A673 (cell line): ENCODE measurements at regions not wholly inside any gene's neighbourhood (a gene's known extent, or its start where the extent isn't known, plus 50 kb on each side); places are given as distances from the start of the nearest gene placed in this dataset.

Experiments used
- BruUV-seq: library from RNA; stranded (reverse); fragments of 400-500 nt; replicated peaks from 2 replicates; lab custom pipeline; 2021; lab: Mats Ljungman, UMichigan
- CTCF ChIA-PET: fragments of 300-600 bp; sonication (Branson Sonifier 250); formaldehyde crosslinking; loops from one replicate; lab custom pipeline; 2022; ENCODE audit warnings: antibody characterized with exemption; lab: Charles Lee
- POLR2A ChIA-PET: fragments of 300-600 bp; sonication (Branson Sonifier 250); formaldehyde crosslinking; loops from one replicate; lab custom pipeline; 2022; ENCODE audit warnings: antibody characterized with exemption; ENCODE audit not compliant: low non-redundant PET; lab: Charles Lee
- DNase-seq: peaks from one replicate; pipeline ENCODE4 v3.0.0-alpha.2; 2015; ENCODE audit warnings: low spot score
- H3K27ac ChIP-seq: fragments of 200-600 bp; sonication (generic); 2 replicates; pipeline ENCODE4 v1.5.1; 2016; ENCODE audit warnings: mixed run types, low read depth, mild to moderate bottlenecking, mixed read lengths, antibody characterized with exemption, low read length; ENCODE audit not compliant: poor library complexity, severe bottlenecking
- H3K27me3 ChIP-seq: fragments of 200-600 bp; sonication (generic); replicated peaks from 2 replicates; pipeline ENCODE4 v1.6.1; 2017; ENCODE audit warnings: mixed run types, low read depth, mild to moderate bottlenecking, mixed read lengths, antibody characterized with exemption, low read length; ENCODE audit not compliant: insufficient read depth, poor library complexity
- H3K36me3 ChIP-seq: fragments of 200-600 bp; sonication (generic); 2 replicates; pipeline ENCODE4 v1.6.1; 2016; ENCODE audit warnings: mixed run types, mild to moderate bottlenecking, mixed read lengths, antibody characterized with exemption, low read length; ENCODE audit not compliant: insufficient read depth, poor library complexity, severe bottlenecking
- H3K4me1 ChIP-seq: fragments of 200-600 bp; sonication (generic); 2 replicates; pipeline ENCODE4 v1.6.1; 2017; ENCODE audit warnings: mixed run types, mild to moderate bottlenecking, mixed read lengths, antibody characterized with exemption, low read length; ENCODE audit not compliant: insufficient read depth, poor library complexity, severe bottlenecking
- H3K4me3 ChIP-seq: fragments of 200-600 bp; sonication (generic); 2 replicates; pipeline ENCODE4 v1.5.1; 2016; ENCODE audit warnings: low read depth, mixed run types, mild to moderate bottlenecking, mixed read lengths, low read length; ENCODE audit not compliant: poor library complexity, severe bottlenecking
- H3K9me3 ChIP-seq: fragments of 200-600 bp; sonication (generic); 2 replicates; pipeline ENCODE4 v1.6.1; 2016; ENCODE audit warnings: mixed run types, low read depth, mild to moderate bottlenecking, mixed read lengths, antibody characterized with exemption, low read length; ENCODE audit not compliant: poor library complexity, severe bottlenecking
- CTCF ChIP-seq: fragments of 300-800, 200-600 bp; sonication (generic); conservative IDR thresholded peaks from 2 replicates; pipeline ENCODE4 v1.5.1; 2017; ENCODE audit warnings: low read depth, mild to moderate bottlenecking, antibody characterized with exemption, low read length, moderate library complexity, mixed read lengths
- EZH2 ChIP-seq: fragments of 200-600 bp; sonication (generic); IDR thresholded peaks from 2 replicates; pipeline ENCODE4 v1.6.1; 2017; ENCODE audit warnings: borderline replicate concordance, low read depth, mild to moderate bottlenecking, mixed read lengths, antibody characterized with exemption, low read length; ENCODE audit not compliant: poor library complexity, severe bottlenecking
- intact Hi-C: fragments of 100-400 bp; cut with micrococcal nuclease; formaldehyde crosslinking; loops from one replicate; pipeline ENCODE4 v1.10.0; 2022; ENCODE audit not compliant: unreplicated experiment

- CTCF ChIA-PET = no interaction called here
- TF ChIP-seq CTCF (no peak), EZH2 (no peak)
- intact Hi-C loops = no loop called here
- Histone ChIP-seq H3K27ac (no peak overlapping the region), H3K9me3 (no peaks in the 10 kb centered on the region), H3K36me3 (no peaks in the 10 kb centered on the region), H3K4me3 (no peak overlapping the region), H3K4me1 (no peaks in the 10 kb centered on the region), H3K27me3 (no peaks in the 10 kb centered on the region)
- BruUV-seq = no TSS peak
- DNase-seq = no peak
- POLR2A ChIA-PET = no interaction called here
Observed at GRCh38 chr9:115770521-115770920, 383.1 kb upstream of the PAPPA start.

DNA sequence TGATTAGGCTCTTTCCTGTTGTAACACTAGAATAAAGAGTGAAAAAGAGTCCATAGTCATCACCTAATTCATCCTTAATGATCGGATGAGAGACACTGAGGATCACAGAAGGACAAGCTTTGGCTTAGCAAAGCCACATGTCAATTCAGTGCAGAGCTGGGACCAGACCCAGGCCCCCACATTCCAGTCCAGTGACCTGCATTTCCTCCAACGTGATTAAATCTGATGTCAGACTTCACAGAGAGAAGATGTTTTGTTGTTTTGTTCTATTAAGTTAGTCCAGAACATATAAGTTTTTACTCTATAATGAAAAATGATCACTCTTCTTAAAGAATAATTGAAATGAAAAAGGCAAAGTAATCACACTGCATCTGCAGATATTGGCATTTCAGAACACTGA lies 377.9 kb upstream of the PAPPA start:
- BruUV-seq = no TSS peak
- intact Hi-C loops = no loop called here

GRCh38 chr9:115777610-115778009 lies 376.0 kb upstream of the PAPPA start:
- Histone ChIP-seq H3K4me3 (no peak overlapping the region), H3K27me3 (no peaks in the 10 kb centered on the region), H3K4me1 (no peaks in the 10 kb centered on the region), H3K9me3 (no peaks in the 10 kb centered on the region), H3K27ac (no peak overlapping the region), H3K36me3 (no peaks in the 10 kb centered on the region)
- TF ChIP-seq EZH2 (no peak), CTCF (no peak)
- CTCF ChIA-PET = interaction anchor here (0.6 kb wide), 1 partner anchor 297 kb away, joined by 6 read pairs; no protein-coding TSS in a partner anchor
- intact Hi-C loops = no loop called here
- DNase-seq = no peak
- POLR2A ChIA-PET = no interaction called here
- BruUV-seq = no TSS peak

More for the DNA sequence above, 377.9 kb upstream of the PAPPA start:
- ChIA-PET POLR2A (no interaction called here), CTCF (no interaction called here)
- no peak for DNase-seq
- Histone ChIP-seq H3K36me3 (no peaks in the 10 kb centered on the region), H3K4me3 (no peak overlapping the region), H3K27ac (no peak overlapping the region), H3K4me1 (no peaks in the 10 kb centered on the region), H3K9me3 (no peaks in the 10 kb centered on the region), H3K27me3 (no peaks in the 10 kb centered on the region)
- TF ChIP-seq CTCF (no peak), EZH2 (no peak)
